Body of pancreas (tissue), 4 donors: ENCODE measurements at regions not wholly inside any gene's neighbourhood (a gene's known extent, or its start where the extent isn't known, plus 50 kb on each side); places are given as distances from the start of the nearest gene placed in this dataset.

ENCODE experiments used
- CTCF ChIP-seq, 7 experiments: fragments of 450-650 bp in 4 of 7; fragments of 200-600 bp in 3 of 7; sonication (generic) in 3 of 7; IDR thresholded peaks; one replicate each; pipeline ENCODE4 v1.5.1; 2016 to 2019; ENCODE audit warnings: antibody characterized with exemption in 7 of 7
- POLR2A ChIP-seq, 3 donors: fragments of 450-650 bp; IDR thresholded peaks; one replicate each; pipeline ENCODE4 v1.6.1; 2016; ENCODE audit warnings: antibody characterized with exemption in 3 of 3, mild to moderate bottlenecking in 2 of 3

GRCh38 chr2:123485056-123485455 is 540.0 kb upstream of the CNTNAP5 start:
- TF ChIP-seq CTCF (IDR thresholded peaks at IDR 0.05), result no peak
- TF ChIP-seq POLR2A (IDR thresholded peaks at IDR 0.05), result no peak
